ENCODE measurements at regions not wholly inside any gene's neighbourhood (a gene's known extent, or its start where the extent isn't known, plus 50 kb on each side); places are given as distances from the start of the nearest gene placed in this dataset.

GRCh38 chrX:125620715-125621587 lies 301.3 kb downstream of the TEX13C start:
- Histone ChIP-seq H3K27ac (no peak overlapping the region), H3K36me3 (no peaks in the 10 kb centered on the region), H3K4me3 (no peak overlapping the region), H3K4me1 (no peaks in the 10 kb centered on the region), H3K27me3 (no peaks in the 10 kb centered on the region), H3K9me3 (no peaks in the 10 kb centered on the region)
- intact Hi-C loops (cut with DNase I): no loop called here
- TF ChIP-seq CTCF (IDR thresholded peaks at IDR 0.05): no peak
- DNase-seq (ENCODE audit: low spot score in 2 of 2): no peak

GRCh38 chrX:125621588-125621927 lies 301.9 kb downstream of the TEX13C start:
- no peak for TF ChIP-seq CTCF (IDR thresholded peaks at IDR 0.05)
- no peaks in the 10 kb centered on the region for H3K9me3 ChIP-seq
- intact Hi-C loops (cut with DNase I): no loop called here
- no peak overlapping the region for H3K4me3 ChIP-seq
- no peaks in the 10 kb centered on the region for H3K27me3 ChIP-seq
- H3K27ac ChIP-seq: no peak overlapping the region
- no peak for DNase-seq (ENCODE audit: low spot score in 2 of 2)
- H3K36me3 ChIP-seq: no peaks in the 10 kb centered on the region
- no peaks in the 10 kb centered on the region for H3K4me1 ChIP-seq

GRCh38 chrX:125622899-125623298 lies 303.2 kb downstream of the TEX13C start:
- Histone ChIP-seq H3K36me3 (no peaks in the 10 kb centered on the region), H3K27ac (no peak overlapping the region), H3K9me3 (no peaks in the 10 kb centered on the region), H3K4me1 (no peaks in the 10 kb centered on the region), H3K4me3 (no peak overlapping the region), H3K27me3 (no peaks in the 10 kb centered on the region)
- intact Hi-C loops (cut with DNase I): no loop called here
- no peak for TF ChIP-seq CTCF (IDR thresholded peaks at IDR 0.05)
- no peak for DNase-seq (ENCODE audit: low spot score in 2 of 2)

- TF ChIP-seq CTCF (IDR thresholded peaks at IDR 0.05): no peak
- no peaks in the 10 kb centered on the region for H3K4me1 ChIP-seq
- no peak for DNase-seq (ENCODE audit: low spot score in 2 of 2)
- H3K27ac ChIP-seq: no peak overlapping the region
- intact Hi-C loops (cut with DNase I): no loop called here
- H3K9me3 ChIP-seq: no peaks in the 10 kb centered on the region
- no peak overlapping the region for H3K4me3 ChIP-seq
- no peaks in the 10 kb centered on the region for H3K27me3 ChIP-seq
- H3K36me3 ChIP-seq: no peaks in the 10 kb centered on the region
Measured at GRCh38 chrX:125627676-125628075, 308.0 kb downstream of the TEX13C start.

- Histone ChIP-seq H3K27me3 (no peaks in the 10 kb centered on the region), H3K27ac (no peak overlapping the region), H3K4me1 (no peaks in the 10 kb centered on the region), H3K9me3 (no peaks in the 10 kb centered on the region), H3K4me3 (no peak overlapping the region), H3K36me3 (no peaks in the 10 kb centered on the region)
- intact Hi-C loops (cut with DNase I): no loop called here
- TF ChIP-seq CTCF (IDR thresholded peaks at IDR 0.05): no peak
- DNase-seq (ENCODE audit: low spot score in 2 of 2): no peak
Measured at GRCh38 chrX:125628435-125628834, 308.8 kb downstream of the TEX13C start.

All from ascending aorta (tissue), 2 donors.